KBM-7 (cell line): ENCODE measurements at regions not wholly inside any gene's neighbourhood (a gene's known extent, or its start where the extent isn't known, plus 50 kb on each side); places are given as distances from the start of the nearest gene placed in this dataset.

Experiments used
- DNase-seq: peaks from one replicate; pipeline ENCODE4 v3.0.0-alpha.2; 2015
- in situ Hi-C: fragments of 300-500 bp; cut with MboI; formaldehyde crosslinking; loops from 2 replicates; pipeline ENCODE4 v1.14.3; 2020; ENCODE audit warnings: low sequenced_read_pairs, low pct_unique_long_range_greater_than_20kb, mixed read lengths

GRCh38 chr15:39456582-39457330, 124.1 kb upstream of the THBS1 start:
- DNase-seq = no peak
- in situ Hi-C loops = no loop called here

GRCh38 chr15:39458131-39458530, 122.7 kb upstream of the THBS1 start:
- in situ Hi-C loops = no loop called here
- no peak for DNase-seq

- in situ Hi-C loops = no loop called here
Measured at GRCh38 chr15:39459548-39459947, 121.3 kb upstream of the THBS1 start.

GRCh38 chr15:39460748-39461147, 120.1 kb upstream of the THBS1 start:
- in situ Hi-C loops = no loop called here
- DNase-seq = no peak

More at GRCh38 chr15:39459548-39459947, 121.3 kb upstream of the THBS1 start:
- no peak for DNase-seq

GRCh38 chr15:39461536-39462130, 119.2 kb upstream of the THBS1 start:
- in situ Hi-C loops = no loop called here
- DNase-seq = no peak

GRCh38 chr15:39462691-39463090, 118.2 kb upstream of the THBS1 start:
- in situ Hi-C loops = no loop called here
- DNase-seq = no peak

GRCh38 chr15:39465843-39466749, 114.8 kb upstream of the THBS1 start:
- in situ Hi-C loops = no loop called here
- peak; percentile 3 for DNase-seq

- no peak for DNase-seq
- in situ Hi-C loops = no loop called here
Measured at GRCh38 chr15:39466750-39467105, 114.2 kb upstream of the THBS1 start.

- in situ Hi-C loops = no loop called here
- DNase-seq = peak; percentile 78
Measured at GRCh38 chr15:39468331-39468730, 112.5 kb upstream of the THBS1 start.

GRCh38 chr15:39468828-39469227, 112.1 kb upstream of the THBS1 start:
- DNase-seq = no peak
- in situ Hi-C loops = no loop called here

GRCh38 chr15:39471785-39472574, 108.9 kb upstream of the THBS1 start:
- no peak for DNase-seq
- in situ Hi-C loops = no loop called here

- in situ Hi-C loops = no loop called here
- DNase-seq = no peak
Measured at GRCh38 chr15:39472621-39473297, 108.1 kb upstream of the THBS1 start.

- no peak for DNase-seq
- in situ Hi-C loops = no loop called here
Measured at GRCh38 chr15:39473298-39473947, 107.5 kb upstream of the THBS1 start.

GRCh38 chr15:39474657-39475056, 106.2 kb upstream of the THBS1 start:
- in situ Hi-C loops = no loop called here
- no peak for DNase-seq

- in situ Hi-C loops = no loop called here
- DNase-seq = no peak
Measured at GRCh38 chr15:39478996-39479395, 101.9 kb upstream of the THBS1 start.

- in situ Hi-C loops = no loop called here
Measured at GRCh38 chr15:39479911-39480310, 101.0 kb upstream of the THBS1 start.

GRCh38 chr15:39482459-39482858, 98.4 kb upstream of the THBS1 start:
- DNase-seq = no peak
- in situ Hi-C loops = no loop called here

More at GRCh38 chr15:39479911-39480310, 101.0 kb upstream of the THBS1 start:
- no peak for DNase-seq
